H4 (cell line): ENCODE measurements at regions not wholly inside any gene's neighbourhood (a gene's known extent, or its start where the extent isn't known, plus 50 kb on each side); places are given as distances from the start of the nearest gene placed in this dataset.

ENCODE experiments used
- DNase-seq: peaks from one replicate; pipeline ENCODE4 v3.0.0-alpha.2; 2015; ENCODE audit warnings: low spot score

GRCh38 chr11:134762248-134763029 lies 350.4 kb upstream of the B3GAT1 start:
- no peak for DNase-seq

- DNase-seq, result no peak
These were observed 349.8 kb upstream of the B3GAT1 start for GRCh38 chr11:134761926-134762247.

- DNase-seq, result no peak
These were observed 349.3 kb upstream of the B3GAT1 start for GRCh38 chr11:134761386-134761785.

- no peak for DNase-seq
These were observed 348.9 kb upstream of the B3GAT1 start for GRCh38 chr11:134760957-134761356.

- no peak for DNase-seq
These were observed 348.3 kb upstream of the B3GAT1 start for GRCh38 chr11:134760299-134760698.

GRCh38 chr11:134759855-134760254 lies 347.8 kb upstream of the B3GAT1 start:
- DNase-seq, result no peak

GRCh38 chr11:134759274-134759673 lies 347.2 kb upstream of the B3GAT1 start:
- no peak for DNase-seq

GRCh38 chr11:134758342-134758931 lies 346.4 kb upstream of the B3GAT1 start:
- DNase-seq, result no peak

GRCh38 chr11:134757633-134758032 lies 345.6 kb upstream of the B3GAT1 start:
- DNase-seq, result no peak

- DNase-seq, result no peak
These were observed 344.9 kb upstream of the B3GAT1 start for GRCh38 chr11:134756811-134757540.

GRCh38 chr11:134755535-134755934 lies 343.5 kb upstream of the B3GAT1 start:
- DNase-seq, result no peak

- DNase-seq, result no peak
These were observed 342.6 kb upstream of the B3GAT1 start for GRCh38 chr11:134754521-134755198.

- no peak for DNase-seq
These were observed 341.9 kb upstream of the B3GAT1 start for GRCh38 chr11:134753771-134754520.

GRCh38 chr11:134752964-134753770 lies 341.1 kb upstream of the B3GAT1 start:
- DNase-seq, result no peak

- DNase-seq, result no peak
These were observed 340.5 kb upstream of the B3GAT1 start for GRCh38 chr11:134752526-134752925.

GRCh38 chr11:134751766-134752165 lies 339.7 kb upstream of the B3GAT1 start:
- DNase-seq, result no peak

GRCh38 chr11:134751031-134751585 lies 339.1 kb upstream of the B3GAT1 start:
- DNase-seq, result no peak

- no peak for DNase-seq
These were observed 338.6 kb upstream of the B3GAT1 start for GRCh38 chr11:134750619-134751018.

- no peak for DNase-seq
These were observed 337.2 kb upstream of the B3GAT1 start for GRCh38 chr11:134749040-134749839.

GRCh38 chr11:134746609-134747008 lies 334.6 kb upstream of the B3GAT1 start:
- DNase-seq, result no peak
